Smooth muscle cell (in vitro differentiated cells): ENCODE measurements at regions not wholly inside any gene's neighbourhood (a gene's known extent, or its start where the extent isn't known, plus 50 kb on each side); places are given as distances from the start of the nearest gene placed in this dataset.

Source experiments
- DNase-seq: peaks from one replicate; lab custom pipeline; 2025; ENCODE audit not compliant: unreplicated experiment; lab: John Stamatoyannopoulos, UW
- H2AFZ ChIP-seq: fragments of 200-600 bp; sonication (generic); 2 replicates; pipeline ENCODE4 v1.6.0; 2016; ENCODE audit warnings: antibody characterized with exemption, low read depth, mild to moderate bottlenecking
- H3F3A ChIP-seq: fragments of 200-600 bp; sonication (generic); 2 replicates; pipeline ENCODE4 v1.6.0; 2017; ENCODE audit warnings: antibody characterized with exemption, low read depth
- H3K27ac ChIP-seq: fragments of 200-600 bp; sonication (generic); 2 replicates; pipeline ENCODE4 v1.5.1; 2016; ENCODE audit warnings: low read depth, mild to moderate bottlenecking
- H3K27me3 ChIP-seq: fragments of 200-600 bp; sonication (generic); 2 replicates; pipeline ENCODE4 v1.6.1; 2016; ENCODE audit warnings: low read depth, mild to moderate bottlenecking
- H3K36me3 ChIP-seq: fragments of 200-600 bp; sonication (generic); 2 replicates; pipeline ENCODE4 v1.5.1; 2016; ENCODE audit warnings: low read depth
- H3K4me1 ChIP-seq: fragments of 200-600 bp; sonication (generic); 2 replicates; pipeline ENCODE4 v1.5.1; 2016; ENCODE audit warnings: low read depth
- H3K4me2 ChIP-seq: fragments of 200-600 bp; sonication (generic); 2 replicates; pipeline ENCODE4 v1.6.0; 2016; ENCODE audit warnings: mild to moderate bottlenecking
- H3K4me3 ChIP-seq: fragments of 200-600 bp; sonication (generic); 2 replicates; pipeline ENCODE4 v1.5.1; 2016; ENCODE audit warnings: mild to moderate bottlenecking
- H3K79me2 ChIP-seq: fragments of 200-600 bp; sonication (generic); 2 replicates; pipeline ENCODE4 v1.6.0; 2016; ENCODE audit warnings: low read depth, mild to moderate bottlenecking
- H3K9ac ChIP-seq: fragments of 200-600 bp; sonication (generic); 2 replicates; pipeline ENCODE4 v1.6.0; 2016; ENCODE audit warnings: low read depth
- H3K9me3 ChIP-seq: fragments of 200-600 bp; sonication (generic); replicated peaks from 2 replicates; pipeline ENCODE4 v1.5.1; 2016; ENCODE audit warnings: low read depth
- H4K20me1 ChIP-seq: fragments of 200-600 bp; sonication (generic); 2 replicates; pipeline ENCODE4 v1.6.0; 2016; ENCODE audit warnings: low read depth
- WGBS: methylation state at CpG from one replicate; pipeline ENCODE4 v1.1.7; 2016; ENCODE audit warnings: low lambda C conversion rate; 5-methylcytosine and 5-hydroxymethylcytosine counted together
- TF ChIP-seq, protein P1 (sequence below): fragments of 200-600 bp; sonication (generic); IDR thresholded peaks from 2 replicates; pipeline ENCODE4 v1.5.1; 2017; ENCODE audit warnings: borderline replicate concordance, mild to moderate bottlenecking, antibody characterized with exemption; ENCODE audit not compliant: insufficient read depth, poor library complexity, severe bottlenecking

DNA sequence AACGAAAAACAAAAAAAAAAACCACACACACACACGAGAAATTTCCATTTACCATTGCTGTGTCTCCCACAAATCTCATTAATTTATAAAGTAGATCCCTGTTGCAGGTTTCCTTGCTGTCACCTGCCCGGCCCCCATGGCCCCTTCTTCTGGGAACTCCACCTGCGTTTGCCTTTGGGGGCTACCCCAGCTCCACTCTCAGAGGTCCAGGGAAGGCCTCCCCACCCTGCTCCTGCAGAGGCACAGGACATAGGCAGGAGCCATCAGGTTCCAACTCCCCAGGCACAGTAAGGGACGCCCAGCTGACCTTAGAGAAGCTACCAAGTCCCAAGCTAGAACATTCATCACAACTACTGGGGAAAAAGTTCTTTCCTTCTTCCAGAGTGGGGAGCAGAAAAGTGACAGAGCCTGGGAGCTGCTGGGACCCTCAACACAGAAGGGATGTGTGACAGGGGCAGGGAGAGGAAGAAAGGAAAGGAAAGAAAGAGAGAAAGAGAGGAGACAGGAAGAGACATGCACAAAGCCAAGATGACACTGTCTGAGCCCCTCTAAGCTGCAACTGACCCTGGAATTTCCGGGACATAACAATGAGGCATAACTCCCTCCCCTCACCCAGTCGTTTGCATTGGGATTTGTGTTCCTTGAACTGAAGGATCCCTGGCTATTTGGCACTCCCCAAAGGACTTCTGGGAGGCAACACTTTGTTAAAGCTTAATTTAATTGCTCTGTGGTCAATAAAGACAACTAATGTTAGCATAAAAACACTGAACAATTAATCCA is 175.7 kb downstream of the SHANK2 start:
- H3K9ac ChIP-seq = no peak overlapping the region
- 78% methylated on average over 7 of the region's 7 CpGs for WGBS
- TF ChIP-seq, protein P1, sequence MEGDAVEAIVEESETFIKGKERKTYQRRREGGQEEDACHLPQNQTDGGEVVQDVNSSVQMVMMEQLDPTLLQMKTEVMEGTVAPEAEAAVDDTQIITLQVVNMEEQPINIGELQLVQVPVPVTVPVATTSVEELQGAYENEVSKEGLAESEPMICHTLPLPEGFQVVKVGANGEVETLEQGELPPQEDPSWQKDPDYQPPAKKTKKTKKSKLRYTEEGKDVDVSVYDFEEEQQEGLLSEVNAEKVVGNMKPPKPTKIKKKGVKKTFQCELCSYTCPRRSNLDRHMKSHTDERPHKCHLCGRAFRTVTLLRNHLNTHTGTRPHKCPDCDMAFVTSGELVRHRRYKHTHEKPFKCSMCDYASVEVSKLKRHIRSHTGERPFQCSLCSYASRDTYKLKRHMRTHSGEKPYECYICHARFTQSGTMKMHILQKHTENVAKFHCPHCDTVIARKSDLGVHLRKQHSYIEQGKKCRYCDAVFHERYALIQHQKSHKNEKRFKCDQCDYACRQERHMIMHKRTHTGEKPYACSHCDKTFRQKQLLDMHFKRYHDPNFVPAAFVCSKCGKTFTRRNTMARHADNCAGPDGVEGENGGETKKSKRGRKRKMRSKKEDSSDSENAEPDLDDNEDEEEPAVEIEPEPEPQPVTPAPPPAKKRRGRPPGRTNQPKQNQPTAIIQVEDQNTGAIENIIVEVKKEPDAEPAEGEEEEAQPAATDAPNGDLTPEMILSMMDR = no peak
- no peaks in the 10 kb centered on the region for H3K9me3 ChIP-seq
- no peak overlapping the region for H3K27ac ChIP-seq
- H4K20me1 ChIP-seq = no peaks in the 10 kb centered on the region
- H2AFZ ChIP-seq = no peak overlapping the region
- H3K36me3 ChIP-seq = no peaks in the 10 kb centered on the region
- DNase-seq = no peak
- H3K4me3 ChIP-seq = no peak overlapping the region
- H3F3A ChIP-seq = no peaks in the 10 kb centered on the region
- no peaks in the 10 kb centered on the region for H3K27me3 ChIP-seq
- no peaks in the 10 kb centered on the region for H3K4me1 ChIP-seq
- H3K79me2 ChIP-seq = no peaks in the 10 kb centered on the region
- H3K4me2 ChIP-seq = no peak overlapping the region

DNA sequence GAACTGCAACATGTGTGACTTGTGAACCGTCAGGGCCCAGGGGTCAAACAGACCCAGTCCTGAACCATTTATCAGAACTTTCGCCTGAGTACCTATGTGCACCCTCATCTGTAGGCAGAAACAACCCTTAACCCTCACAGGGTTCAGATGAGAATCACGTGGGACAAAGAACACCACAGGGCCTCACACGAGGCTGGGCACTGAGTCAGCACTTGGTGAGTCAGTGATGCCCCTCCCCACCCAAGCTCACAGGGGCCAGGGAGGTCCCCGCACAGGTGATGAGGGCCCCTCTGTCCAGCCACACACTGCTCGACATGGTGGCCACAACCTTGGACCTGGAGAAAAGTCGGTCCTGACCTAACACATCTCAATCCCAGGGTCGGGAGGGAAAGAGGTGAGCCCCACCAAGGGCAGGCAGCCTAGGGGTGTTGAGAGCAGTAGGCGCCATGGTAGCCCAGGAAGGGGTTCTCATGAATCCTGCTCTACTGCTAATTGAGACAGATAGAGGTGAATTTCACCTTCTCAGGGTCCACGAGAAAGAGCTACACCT is 176.4 kb downstream of the SHANK2 start:
- H3K4me1 ChIP-seq = no peaks in the 10 kb centered on the region
- H3K36me3 ChIP-seq = no peaks in the 10 kb centered on the region
- H3K9ac ChIP-seq = no peak overlapping the region
- no peak overlapping the region for H2AFZ ChIP-seq
- no peak for DNase-seq
- H3K9me3 ChIP-seq = no peaks in the 10 kb centered on the region
- H3F3A ChIP-seq = no peaks in the 10 kb centered on the region
- TF ChIP-seq, protein P1 = no peak
- H3K4me2 ChIP-seq = no peak overlapping the region
- H3K79me2 ChIP-seq = no peaks in the 10 kb centered on the region
- no peak overlapping the region for H3K4me3 ChIP-seq
- no peaks in the 10 kb centered on the region for H3K27me3 ChIP-seq
- no peaks in the 10 kb centered on the region for H4K20me1 ChIP-seq
- WGBS = 77% methylated on average over 10 of the region's 10 CpGs
- H3K27ac ChIP-seq = no peak overlapping the region

DNA sequence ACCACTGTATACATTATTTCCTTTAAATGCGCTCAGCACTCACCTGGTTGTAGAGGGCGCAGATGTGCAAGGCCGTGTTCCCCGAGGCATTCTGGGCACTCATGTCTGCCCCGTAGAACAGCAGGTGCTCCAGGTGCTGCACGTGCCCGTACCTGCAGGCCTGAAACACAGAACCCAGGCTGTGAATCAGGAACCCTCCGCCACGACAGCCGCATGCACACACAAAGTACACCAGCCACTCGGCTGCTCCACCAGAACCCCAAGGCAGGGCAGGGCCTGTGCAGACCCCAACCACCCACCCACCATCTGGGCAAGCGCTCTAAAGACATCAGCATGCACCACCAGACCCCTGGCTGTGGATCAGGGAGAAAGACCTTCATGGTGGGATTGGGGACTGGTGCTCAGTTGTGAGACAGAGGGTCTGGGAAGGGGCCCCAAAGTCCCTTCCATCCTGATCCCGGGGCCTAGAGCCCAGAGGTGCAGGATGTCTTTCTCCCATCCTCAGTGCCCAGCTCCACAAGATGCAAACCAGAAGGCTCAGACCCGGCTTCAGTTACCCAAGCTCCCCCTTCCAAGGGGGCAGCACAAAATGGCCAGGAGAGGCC is 177.2 kb downstream of the SHANK2 start:
- DNase-seq = no peak
- TF ChIP-seq, protein P1 = no peak
- no peaks in the 10 kb centered on the region for H3K9me3 ChIP-seq
- no peaks in the 10 kb centered on the region for H3K27me3 ChIP-seq
- no peaks in the 10 kb centered on the region for H3K79me2 ChIP-seq
- H3K4me3 ChIP-seq = no peak overlapping the region
- no peaks in the 10 kb centered on the region for H3K36me3 ChIP-seq
- no peak overlapping the region for H2AFZ ChIP-seq
- WGBS = 93% methylated on average over 13 of the region's 14 CpGs
- H3K27ac ChIP-seq = no peak overlapping the region
- no peak overlapping the region for H3K4me2 ChIP-seq
- H3K9ac ChIP-seq = no peak overlapping the region
- no peaks in the 10 kb centered on the region for H4K20me1 ChIP-seq
- no peaks in the 10 kb centered on the region for H3F3A ChIP-seq
- H3K4me1 ChIP-seq = no peaks in the 10 kb centered on the region
